HG03066 (cell line): ENCODE measurements at regions not wholly inside any gene's neighbourhood (a gene's known extent, or its start where the extent isn't known, plus 50 kb on each side); places are given as distances from the start of the nearest gene placed in this dataset.
"Not testable (repeated sequence)": the region's sequence is repeated elsewhere in the genome, so short reads cannot be mapped to it uniquely, and the experiment has no call there.

Experiments
- ATAC-seq: cut with Tn5 transposase; IDR thresholded peaks from one replicate; pipeline ENCODE4 v1.9.1; 2021; ENCODE audit warnings: low read depth; ENCODE audit not compliant: unreplicated experiment

- no peak for ATAC-seq
These were observed 105.1 kb upstream of the FOXN2 start for GRCh38 chr2:48209214-48209885.

GRCh38 chr2:48210189-48210588 lies 104.3 kb upstream of the FOXN2 start:
- no peak for ATAC-seq

- ATAC-seq: no peak
These were observed 100.8 kb upstream of the FOXN2 start for GRCh38 chr2:48213646-48214045.

- ATAC-seq: no peak
These were observed 96.3 kb upstream of the FOXN2 start for GRCh38 chr2:48218169-48218568.

- no peak for ATAC-seq
These were observed 95.3 kb upstream of the FOXN2 start for GRCh38 chr2:48219234-48219554.

- no peak for ATAC-seq
These were observed 94.7 kb upstream of the FOXN2 start for GRCh38 chr2:48219555-48220436.

GRCh38 chr2:48220501-48220900 lies 94.0 kb upstream of the FOXN2 start:
- ATAC-seq: no peak

- ATAC-seq: no peak
These were observed 92.5 kb upstream of the FOXN2 start for GRCh38 chr2:48221846-48222516.

GRCh38 chr2:48227617-48228344 lies 86.7 kb upstream of the FOXN2 start:
- ATAC-seq: peak; percentile 64

- ATAC-seq: no peak
These were observed 86.2 kb upstream of the FOXN2 start for GRCh38 chr2:48228345-48228684.

GRCh38 chr2:48229063-48229462 lies 85.4 kb upstream of the FOXN2 start:
- ATAC-seq: no peak

GRCh38 chr2:48230834-48231233 lies 83.6 kb upstream of the FOXN2 start:
- no peak for ATAC-seq

GRCh38 chr2:48232351-48232750 lies 82.1 kb upstream of the FOXN2 start:
- ATAC-seq: no peak

GRCh38 chr2:48233005-48233404 lies 81.5 kb upstream of the FOXN2 start:
- ATAC-seq: no peak

- not testable (repeated sequence) for ATAC-seq
These were observed 80.7 kb upstream of the FOXN2 start for GRCh38 chr2:48233824-48234223.

GRCh38 chr2:48235076-48235475 lies 79.4 kb upstream of the FOXN2 start:
- ATAC-seq: no peak

GRCh38 chr2:48238381-48238780 lies 76.1 kb upstream of the FOXN2 start:
- no peak for ATAC-seq

- no peak for ATAC-seq
These were observed 73.6 kb upstream of the FOXN2 start for GRCh38 chr2:48240912-48241311.

- no peak for ATAC-seq
These were observed 67.3 kb upstream of the FOXN2 start for GRCh38 chr2:48247206-48247605.

GRCh38 chr2:48248251-48248933 lies 66.1 kb upstream of the FOXN2 start:
- ATAC-seq: peak; percentile 76
